Neutrophil (primary cell): ENCODE measurements at regions not wholly inside any gene's neighbourhood (a gene's known extent, or its start where the extent isn't known, plus 50 kb on each side); places are given as distances from the start of the nearest gene placed in this dataset.

ENCODE experiments used
- H3K27ac ChIP-seq: fragments of 200-600 bp; sonication (generic); 2 replicates; pipeline ENCODE4 v1.5.1; 2016; ENCODE audit warnings: mild to moderate bottlenecking, moderate library complexity
- H3K27me3 ChIP-seq: fragments of 200-600 bp; sonication (generic); 2 replicates; pipeline ENCODE4 v1.6.0; 2016; ENCODE audit warnings: mild to moderate bottlenecking
- H3K36me3 ChIP-seq: fragments of 200-600 bp; sonication (generic); 2 replicates; pipeline ENCODE4 v1.5.1; 2017
- H3K4me1 ChIP-seq, 2 experiments: fragments of 200-600 bp in 1 of 2; sonication (generic) in 1 of 2; 1 replicate in 1 of 2; 2 replicates in 1 of 2; pipeline versions ENCODE4 v1.5.1 to v1.6.1; 2013 to 2016; ENCODE audit warnings: low read depth in 1 of 2, low read length in 1 of 2, mild to moderate bottlenecking in 1 of 2, moderate library complexity in 1 of 2; ENCODE audit not compliant: control insufficient read depth in 1 of 2, insufficient read depth in 1 of 2
- H3K4me3 ChIP-seq, 2 experiments: fragments of 200-600 bp in 1 of 2; sonication (generic) in 1 of 2; 1 replicate in 1 of 2; 2 replicates in 1 of 2; pipeline ENCODE4 v1.5.1; 2013 to 2016; ENCODE audit warnings: low read depth in 1 of 2, low read length in 1 of 2, mild to moderate bottlenecking in 1 of 2, moderate library complexity in 1 of 2
- H3K9me3 ChIP-seq: fragments of 200-600 bp; sonication (generic); 2 replicates; pipeline ENCODE4 v1.5.1; 2016
- CTCF ChIP-seq: fragments of 200-600 bp; sonication (generic); IDR thresholded peaks from 2 replicates; pipeline ENCODE4 v1.5.1; 2016; ENCODE audit warnings: antibody characterized with exemption

GRCh38 chr11:45092901-45093760 lies 53.3 kb upstream of the PRDM11 start:
- H3K27ac ChIP-seq: no peak overlapping the region
- H3K4me3 ChIP-seq: no peak overlapping the region
- peaks cover 7 to 15% of the 10 kb centered on the region in 2 experiments for H3K4me1 ChIP-seq
- H3K9me3 ChIP-seq: no peaks in the 10 kb centered on the region
- no peak for TF ChIP-seq CTCF
- peaks cover 55% of the 10 kb centered on the region for H3K27me3 ChIP-seq
- no peaks in the 10 kb centered on the region for H3K36me3 ChIP-seq

GRCh38 chr11:45093761-45094455 lies 52.5 kb upstream of the PRDM11 start:
- H3K27me3 ChIP-seq: peaks cover 58% of the 10 kb centered on the region
- H3K36me3 ChIP-seq: no peaks in the 10 kb centered on the region
- no peaks in the 10 kb centered on the region for H3K9me3 ChIP-seq
- no peak for TF ChIP-seq CTCF
- H3K4me3 ChIP-seq: no peak overlapping the region
- H3K4me1 ChIP-seq: peaks cover 7 to 15% of the 10 kb centered on the region in 2 experiments
- no peak overlapping the region for H3K27ac ChIP-seq

GRCh38 chr11:45094958-45095690 lies 51.3 kb upstream of the PRDM11 start:
- Histone ChIP-seq H3K4me3 (no peak overlapping the region), H3K36me3 (no peaks in the 10 kb centered on the region), H3K27me3 (peaks cover 59% of the 10 kb centered on the region), H3K4me1 (peaks cover 8 to 15% of the 10 kb centered on the region in 2 experiments), H3K9me3 (no peaks in the 10 kb centered on the region), H3K27ac (no peak overlapping the region)
- no peak for TF ChIP-seq CTCF

- Histone ChIP-seq H3K27ac (no peak overlapping the region), H3K36me3 (no peaks in the 10 kb centered on the region), H3K9me3 (no peaks in the 10 kb centered on the region), H3K4me1 (peaks cover 13 to 17% of the 10 kb centered on the region in 2 experiments), H3K27me3 (peaks cover 59% of the 10 kb centered on the region), H3K4me3 (no peak overlapping the region)
- no peak for TF ChIP-seq CTCF
Measured at GRCh38 chr11:45095691-45096010, 50.8 kb upstream of the PRDM11 start.

GRCh38 chr11:45096636-45097035 lies 49.8 kb upstream of the PRDM11 start:
- no peak for TF ChIP-seq CTCF
- Histone ChIP-seq H3K4me3 (no peak overlapping the region), H3K4me1 (peaks cover 18 to 22% of the 10 kb centered on the region in 2 experiments), H3K27me3 (peaks cover 49% of the 10 kb centered on the region), H3K36me3 (no peaks in the 10 kb centered on the region), H3K27ac (no peak overlapping the region), H3K9me3 (no peaks in the 10 kb centered on the region)
